H1 (cell line): ENCODE measurements at regions not wholly inside any gene's neighbourhood (a gene's known extent, or its start where the extent isn't known, plus 50 kb on each side); places are given as distances from the start of the nearest gene placed in this dataset.

Source experiments
- CTCF ChIA-PET: fragments of 300-600 bp; sonication (Branson Sonifier 250); formaldehyde crosslinking; loops from one replicate; lab custom pipeline; 2021; ENCODE audit not compliant: partially characterized antibody; lab: Charles Lee
- POLR2A ChIA-PET: fragments of 300-600 bp; sonication (Branson Sonifier 250); formaldehyde crosslinking; loops from one replicate; lab custom pipeline; 2021; ENCODE audit warnings: inconsistent platforms; ENCODE audit not compliant: partially characterized antibody; lab: Charles Lee
- DNase-seq, 2 experiments: peaks; one replicate each; pipeline versions ENCODE4 v3.0.0 to v3.0.0-alpha.2; 2010 to 2022; ENCODE audit warnings: low spot score in 2 of 2, low read depth in 1 of 2, mixed read lengths in 1 of 2
- FAIRE-seq: peaks from 2 replicates; lab custom pipeline; 2011; peaks lifted over from hg19 to GRCh38; lab: Jason Lieb, UNC
- H2AFZ ChIP-seq: 2 replicates; pipeline ENCODE4 v1.8.1; 2012; ENCODE audit warnings: low read length, inconsistent platforms
- H2AK5ac ChIP-seq: 2 replicates; pipeline ENCODE4 v1.6.1; 2013; ENCODE audit warnings: low read depth, low read length
- H2BK120ac ChIP-seq: replicated peaks from 2 replicates; pipeline ENCODE3; 2013; ENCODE audit warnings: low read depth, low read length, inconsistent platforms
- H2BK12ac ChIP-seq: 2 replicates; pipeline ENCODE4 v1.6.1; 2013; ENCODE audit warnings: low read depth, low read length
- H2BK15ac ChIP-seq: 2 replicates; pipeline ENCODE4 v1.6.1; 2013; ENCODE audit warnings: low read length
- H2BK20ac ChIP-seq: 2 replicates; pipeline ENCODE4 v1.6.1; 2013; ENCODE audit warnings: low read length
- H2BK5ac ChIP-seq: 2 replicates; pipeline ENCODE4 v1.6.1; 2013; ENCODE audit warnings: low read depth, low read length
- H3K14ac ChIP-seq: 2 replicates; pipeline ENCODE4 v1.6.1; 2013; ENCODE audit warnings: inconsistent platforms; ENCODE audit not compliant: insufficient read length
- H3K18ac ChIP-seq: 2 replicates; pipeline ENCODE4 v1.6.1; 2013; ENCODE audit warnings: low read length; ENCODE audit errors: extremely low read depth
- H3K23ac ChIP-seq: 2 replicates; pipeline ENCODE4 v1.6.1; 2013; ENCODE audit warnings: inconsistent platforms; ENCODE audit not compliant: insufficient read length
- H3K23me2 ChIP-seq: 2 replicates; pipeline ENCODE4 v1.6.1; 2013; ENCODE audit warnings: low read depth, low read length
- H3K27ac ChIP-seq: 2 replicates; pipeline ENCODE4 v1.6.1; 2011; ENCODE audit warnings: low read depth, low read length, inconsistent platforms
- H3K27me3 ChIP-seq, 4 experiments: replicated peaks in 1 of 4; 1 replicate in 1 of 4; 2 replicates in 3 of 4; pipeline versions ENCODE4 v1.6.1 to v1.8.1; 2011 to 2013; ENCODE audit warnings: low read length in 3 of 4, mild to moderate bottlenecking in 3 of 4, inconsistent platforms in 2 of 4, mixed read lengths in 2 of 4, moderate library complexity in 1 of 4; ENCODE audit not compliant: control insufficient read depth in 3 of 4, insufficient read depth in 3 of 4; ENCODE audit errors: extremely low read depth in 1 of 4
- H3K36me3 ChIP-seq, 4 experiments: 2 replicates each; pipeline versions ENCODE4 v1.6.1 to v1.8.1; 2011 to 2013; ENCODE audit warnings: mild to moderate bottlenecking in 4 of 4, low read length in 3 of 4, moderate library complexity in 2 of 4, control low read depth in 1 of 4, inconsistent platforms in 1 of 4; ENCODE audit not compliant: insufficient read depth in 4 of 4, control insufficient read depth in 2 of 4
- H3K4ac ChIP-seq: replicated peaks from 2 replicates; pipeline ENCODE3; 2013; ENCODE audit warnings: low read length, low read depth, mixed read lengths, inconsistent platforms; ENCODE audit not compliant: insufficient read length
- H3K4me1 ChIP-seq, 4 experiments: replicated peaks in 1 of 4; 1 replicate in 1 of 4; 2 replicates in 3 of 4; pipeline versions ENCODE4 v1.6.1 to v1.8.1; 2011 to 2013; ENCODE audit warnings: low read length in 3 of 4, inconsistent platforms in 2 of 4, mixed read lengths in 1 of 4; ENCODE audit not compliant: insufficient read depth in 4 of 4, control insufficient read depth in 3 of 4
- H3K4me2 ChIP-seq, 2 experiments: 2 replicates each; pipeline versions ENCODE4 v1.6.1 to v1.8.1; 2011 to 2013; ENCODE audit warnings: low read depth in 2 of 2, low read length in 2 of 2, control low read depth in 1 of 2, inconsistent platforms in 1 of 2, mild to moderate bottlenecking in 1 of 2; ENCODE audit not compliant: insufficient read depth in 1 of 2
- H3K4me3 ChIP-seq, 4 experiments: fragments of 200-600, 300-600 bp in 1 of 4; sonication (generic), shearing (Covaris generic), sonication (Bioruptor Twin) in 1 of 4; 2 replicates each; pipeline versions ENCODE4 v1.5.1 to v1.8.1; 2011 to 2016; ENCODE audit warnings: low read length in 4 of 4, low read depth in 3 of 4, control low read depth in 2 of 4, inconsistent platforms in 2 of 4, mild to moderate bottlenecking in 2 of 4, mixed read lengths in 1 of 4, moderate library complexity in 1 of 4; ENCODE audit not compliant: insufficient read depth in 2 of 4; ENCODE audit errors: extremely low read depth in 1 of 4
- H3K56ac ChIP-seq: replicated peaks from 2 replicates; pipeline ENCODE3; 2013; ENCODE audit warnings: low read depth, mild to moderate bottlenecking, mixed read lengths, low read length, inconsistent platforms; ENCODE audit not compliant: insufficient read length
- H3K79me1 ChIP-seq: 2 replicates; pipeline ENCODE4 v1.6.1; 2013; ENCODE audit warnings: low read depth, low read length, control low read depth
- H3K79me2 ChIP-seq, 2 experiments: 2 replicates each; pipeline versions ENCODE4 v1.6.1 to v1.8.1; 2012 to 2013; ENCODE audit warnings: low read length in 2 of 2, mild to moderate bottlenecking in 2 of 2, inconsistent platforms in 1 of 2; ENCODE audit not compliant: insufficient read depth in 2 of 2, control insufficient read depth in 1 of 2
- H3K9ac ChIP-seq, 4 experiments: replicated peaks in 1 of 4; 1 replicate in 1 of 4; 2 replicates in 3 of 4; pipeline versions ENCODE4 v1.6.1 to v1.8.1; 2011 to 2013; ENCODE audit warnings: low read depth in 3 of 4, low read length in 3 of 4, control low read depth in 2 of 4, mild to moderate bottlenecking in 2 of 4, moderate library complexity in 2 of 4, inconsistent platforms in 1 of 4; ENCODE audit errors: extremely low read depth in 1 of 4
- H3K9me3 ChIP-seq, 2 experiments: 2 replicates each; pipeline versions ENCODE4 v1.6.1 to v1.8.1; 2012 to 2013; ENCODE audit warnings: mild to moderate bottlenecking in 2 of 2, moderate library complexity in 2 of 2, control low read depth in 1 of 2, inconsistent platforms in 1 of 2, low read depth in 1 of 2, low read length in 1 of 2, mixed read lengths in 1 of 2; ENCODE audit not compliant: insufficient read depth in 2 of 2
- H4K20me1 ChIP-seq, 2 experiments: replicated peaks in 1 of 2; 2 replicates each; pipeline versions ENCODE3 to v1.8.1; 2011 to 2013; ENCODE audit warnings: inconsistent platforms in 2 of 2, low read length in 2 of 2, mild to moderate bottlenecking in 1 of 2; ENCODE audit not compliant: insufficient read depth in 2 of 2, control insufficient read depth in 1 of 2
- H4K5ac ChIP-seq: 2 replicates; pipeline ENCODE4 v1.6.1; 2013; ENCODE audit warnings: low read length, low read depth, mixed read lengths, inconsistent platforms; ENCODE audit not compliant: insufficient read length
- H4K8ac ChIP-seq: 2 replicates; pipeline ENCODE4 v1.8.0; 2013; ENCODE audit warnings: mild to moderate bottlenecking, moderate library complexity, low read length, inconsistent platforms; ENCODE audit not compliant: insufficient read depth; ENCODE audit errors: extremely low read depth
- H4K91ac ChIP-seq: replicated peaks from 2 replicates; pipeline ENCODE3; 2013; ENCODE audit warnings: low read length, mixed read lengths, inconsistent platforms; ENCODE audit not compliant: insufficient read length
- BCL11A ChIP-seq, 2 experiments: IDR thresholded peaks; one replicate each; pipeline ENCODE4 v1.6.1; 2011; ENCODE audit warnings: low read depth in 2 of 2, low read length in 2 of 2, mild to moderate bottlenecking in 2 of 2
- BRCA1 ChIP-seq: IDR thresholded peaks from 2 replicates; pipeline ENCODE4 v1.6.1; 2012; ENCODE audit warnings: low read depth, low read length, improper control_type of control experiment
- CBX8 ChIP-seq: fragments of 300-800, 300-1000 bp; sonication (generic); IDR thresholded peaks from 2 replicates; pipeline ENCODE4 v1.7.1; 2016; ENCODE audit warnings: low read depth, low read length, borderline replicate concordance
- EGR1 ChIP-seq: IDR thresholded peaks from 2 replicates; pipeline ENCODE4 v1.6.1; 2011; ENCODE audit warnings: low read depth, low read length, borderline replicate concordance
- JUN ChIP-seq: IDR thresholded peaks from 2 replicates; pipeline ENCODE4 v1.6.1; 2011; ENCODE audit warnings: low read depth, mild to moderate bottlenecking, improper control_type of control experiment, low read length
- JUND ChIP-seq: IDR thresholded peaks from 2 replicates; pipeline ENCODE4 v1.6.1; 2011; ENCODE audit warnings: mild to moderate bottlenecking, improper control_type of control experiment, low read length
- POLR2A ChIP-seq, 2 experiments: IDR thresholded peaks; 1 replicate in 1 of 2; 2 replicates in 1 of 2; pipeline ENCODE4 v1.6.1; 2011; ENCODE audit warnings: low read depth in 2 of 2, low read length in 2 of 2, mild to moderate bottlenecking in 2 of 2; ENCODE audit errors: control extremely low read depth in 1 of 2
- RNF2 ChIP-seq: fragments of 200-900, 300-1000 bp; sonication (generic); IDR thresholded peaks from 2 replicates; pipeline ENCODE4 v1.7.1; 2016; ENCODE audit warnings: borderline replicate concordance, low read depth, mild to moderate bottlenecking, antibody characterized with exemption, low read length; ENCODE audit not compliant: poor library complexity, severe bottlenecking; ENCODE audit errors: missing control alignments
- RXRA ChIP-seq: IDR thresholded peaks from 2 replicates; pipeline ENCODE4 v1.6.1; 2011; ENCODE audit warnings: low read depth, mild to moderate bottlenecking, low read length, moderate library complexity; ENCODE audit not compliant: insufficient read depth
- SP1 ChIP-seq: IDR thresholded peaks from 2 replicates; pipeline ENCODE4 v1.6.1; 2011; ENCODE audit warnings: low read depth, low read length
- TBP ChIP-seq: IDR thresholded peaks from 2 replicates; pipeline ENCODE4 v1.6.1; 2011; ENCODE audit warnings: low read depth, low read length, improper control_type of control experiment
- WGBS, 2 experiments: shearing (Covaris generic) in 1 of 2; methylation state at CpG; one replicate each; pipeline versions ENCODE4 v1.1.6 to v1.1.7; 2013 to 2015; ENCODE audit warnings: low lambda C conversion rate in 2 of 2, mixed read lengths in 2 of 2, inconsistent platforms in 1 of 2, low coverage in 1 of 2, missing lambda C conversion rate in 1 of 2; ENCODE audit not compliant: insufficient replicate concordance in 2 of 2, insufficient coverage in 1 of 2, insufficient read length in 1 of 2; ENCODE audit errors: extremely low coverage in 1 of 2, missing lambda C conversion rate in 1 of 2; 5-methylcytosine and 5-hydroxymethylcytosine counted together

DNA sequence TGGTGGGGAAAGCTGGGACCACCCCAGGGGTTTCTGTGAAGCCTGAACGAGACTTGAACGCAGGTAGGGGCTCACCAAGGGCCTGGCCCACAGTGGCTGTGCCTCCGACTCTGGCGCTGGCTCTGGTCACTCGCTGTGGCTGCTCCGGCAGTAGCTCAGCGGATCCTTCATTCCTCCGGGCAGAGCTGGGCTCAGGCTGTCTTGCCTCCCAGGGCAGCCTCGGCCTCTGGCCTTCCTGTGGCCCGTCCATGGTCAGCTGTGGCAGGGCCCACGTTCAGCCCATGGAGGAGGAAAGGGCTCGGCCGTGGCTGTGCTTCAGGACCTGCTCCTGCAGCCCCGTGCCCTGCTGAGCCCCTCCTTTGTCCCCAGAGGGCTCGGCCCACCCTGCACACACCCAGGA lies 162.9 kb upstream of the C1orf174 start:
- WGBS, 2 experiments, result 97% methylated on average over 13 of the region's 15 CpGs; no CpG with 5 or more reads in 1 of the 2 experiments
- Histone ChIP-seq H3K9me3 (0 out of 4 replicates have a peak, but pooled peaks cover 0 to 12% of the 10 kb centered on the region in 2 experiments), H3K79me1 (no peaks in the 10 kb centered on the region), H3K56ac (no peak overlapping the region), H3K27ac (no peak overlapping the region), H2BK15ac (no peak overlapping the region), H2BK12ac (0 out of 2 replicates have a peak overlapping the region, but pooled peaks have one; percentile 14), H4K8ac (peak overlapping the region; percentile 37; the same call in 1 of the 2 replicates), H3K14ac (no peak overlapping the region), H4K5ac (no peak overlapping the region), H2BK20ac (no peak overlapping the region), H3K36me3 (no peaks in the 10 kb centered on the region), H3K4me3 (no peak overlapping the region), H3K4me2 (no peak overlapping the region), H3K23ac (no peak overlapping the region), H2AK5ac (no peak overlapping the region), H3K27me3 (no peaks in the 10 kb centered on the region), H3K23me2 (peaks cover 23% of the 10 kb centered on the region; the same call in 1 of the 2 replicates), H2BK5ac (no peak overlapping the region), H4K20me1 (peaks cover 0 to 2% of the 10 kb centered on the region in 2 experiments), H2AFZ (no peak overlapping the region), H3K79me2 (no peaks in the 10 kb centered on the region), H3K4me1 (peaks cover 0 to under 1% (median under 1%) of the 10 kb centered on the region in 4 experiments; a peak in 2 of 7 replicates), H3K9ac (no peak overlapping the region; a peak in 1 of 7 replicates), H3K4ac (peak overlapping the region; percentile 61), H3K18ac (no peak overlapping the region), H4K91ac (peak overlapping the region; percentile 65), H2BK120ac (no peak overlapping the region)
- no peak for TF ChIP-seq JUND
- no peak for TF ChIP-seq JUN
- no peak for TF ChIP-seq RNF2
- no peak for TF ChIP-seq TBP
- TF ChIP-seq EGR1, result no peak
- TF ChIP-seq SP1, result no peak
- TF ChIP-seq POLR2A (IDR thresholded peaks at IDR 0.05; ENCODE audit: control extremely low read depth in 1 of 2, low read depth in 2 of 2, low read length in 2 of 2), result no peak
- no peak for TF ChIP-seq CBX8
- TF ChIP-seq BRCA1, result no peak
- no peak for TF ChIP-seq BCL11A (IDR thresholded peaks at IDR 0.05; ENCODE audit: low read depth in 2 of 2, low read length in 2 of 2)
- TF ChIP-seq RXRA, result no peak
- ChIA-PET POLR2A (interaction anchor here (0.6 kb wide), 1 partner anchor 1604 kb away, joined by 4 read pairs; no protein-coding TSS in a partner anchor), CTCF (no interaction called here)
- FAIRE-seq, result no peak
- no peak for DNase-seq
